Mononuclear cell (primary cell): ENCODE measurements at regions not wholly inside any gene's neighbourhood (a gene's known extent, or its start where the extent isn't known, plus 50 kb on each side); places are given as distances from the start of the nearest gene placed in this dataset.

Experiments used
- H3K27me3 ChIP-seq: 2 replicates; pipeline ENCODE4 v1.6.0; 2011; ENCODE audit warnings: low read length, control low read depth; ENCODE audit not compliant: insufficient read depth
- H3K4me1 ChIP-seq: 2 replicates; pipeline ENCODE4 v1.5.1; 2011; ENCODE audit warnings: mild to moderate bottlenecking, low read length, control low read depth; ENCODE audit not compliant: insufficient read depth
- H3K4me3 ChIP-seq: 2 replicates; pipeline ENCODE4 v1.5.1; 2011; ENCODE audit warnings: mild to moderate bottlenecking, low read length, moderate library complexity
- H3K9me3 ChIP-seq: 2 replicates; pipeline ENCODE4 v1.5.1; 2011; ENCODE audit warnings: low read depth, mild to moderate bottlenecking, control low read depth, low read length

GRCh38 chr3:95280711-95281352 is 1218.0 kb downstream of the NSUN3 start:
- Histone ChIP-seq H3K9me3 (no peaks in the 10 kb centered on the region), H3K27me3 (no peaks in the 10 kb centered on the region), H3K4me1 (no peaks in the 10 kb centered on the region), H3K4me3 (no peak overlapping the region)

GRCh38 chr3:95289295-95289694 is 1226.4 kb downstream of the NSUN3 start:
- no peaks in the 10 kb centered on the region for H3K27me3 ChIP-seq
- H3K9me3 ChIP-seq, result no peaks in the 10 kb centered on the region
- no peaks in the 10 kb centered on the region for H3K4me1 ChIP-seq
- no peak overlapping the region for H3K4me3 ChIP-seq

- Histone ChIP-seq H3K4me1 (no peaks in the 10 kb centered on the region), H3K4me3 (no peak overlapping the region)
Observed at GRCh38 chr3:95297581-95297980, 1234.7 kb downstream of the NSUN3 start.

GRCh38 chr3:95302044-95302443 is 1239.2 kb downstream of the NSUN3 start:
- Histone ChIP-seq H3K9me3 (no peaks in the 10 kb centered on the region), H3K27me3 (no peaks in the 10 kb centered on the region), H3K4me1 (no peaks in the 10 kb centered on the region), H3K4me3 (no peak overlapping the region)

More at GRCh38 chr3:95297581-95297980, 1234.7 kb downstream of the NSUN3 start:
- no peaks in the 10 kb centered on the region for H3K9me3 ChIP-seq
- no peaks in the 10 kb centered on the region for H3K27me3 ChIP-seq

GRCh38 chr3:95310560-95310959 is 1247.7 kb downstream of the NSUN3 start:
- Histone ChIP-seq H3K9me3 (no peaks in the 10 kb centered on the region), H3K4me1 (no peaks in the 10 kb centered on the region), H3K27me3 (no peaks in the 10 kb centered on the region), H3K4me3 (no peak overlapping the region)

GRCh38 chr3:95311272-95311671 is 1248.4 kb downstream of the NSUN3 start:
- Histone ChIP-seq H3K4me3 (no peak overlapping the region), H3K9me3 (no peaks in the 10 kb centered on the region), H3K27me3 (no peaks in the 10 kb centered on the region), H3K4me1 (no peaks in the 10 kb centered on the region)

GRCh38 chr3:95312650-95313049 is 1249.8 kb downstream of the NSUN3 start:
- H3K9me3 ChIP-seq, result no peaks in the 10 kb centered on the region
- H3K4me3 ChIP-seq, result no peak overlapping the region
- H3K4me1 ChIP-seq, result no peaks in the 10 kb centered on the region
- H3K27me3 ChIP-seq, result no peaks in the 10 kb centered on the region

GRCh38 chr3:95319921-95320494 is 1257.1 kb downstream of the NSUN3 start:
- Histone ChIP-seq H3K4me1 (no peaks in the 10 kb centered on the region), H3K27me3 (no peaks in the 10 kb centered on the region), H3K9me3 (no peaks in the 10 kb centered on the region), H3K4me3 (no peak overlapping the region)

- H3K27me3 ChIP-seq, result no peaks in the 10 kb centered on the region
- no peaks in the 10 kb centered on the region for H3K4me1 ChIP-seq
- no peak overlapping the region for H3K4me3 ChIP-seq
- peaks cover 7% of the 10 kb centered on the region for H3K9me3 ChIP-seq
Observed at GRCh38 chr3:95327478-95327877, 1264.6 kb downstream of the NSUN3 start.

GRCh38 chr3:95333826-95334225 is 1271.0 kb downstream of the NSUN3 start:
- no peak overlapping the region for H3K4me3 ChIP-seq
- H3K9me3 ChIP-seq, result no peaks in the 10 kb centered on the region
- H3K27me3 ChIP-seq, result no peaks in the 10 kb centered on the region
- no peaks in the 10 kb centered on the region for H3K4me1 ChIP-seq

- no peak overlapping the region for H3K4me3 ChIP-seq
- no peaks in the 10 kb centered on the region for H3K4me1 ChIP-seq
- H3K9me3 ChIP-seq, result no peaks in the 10 kb centered on the region
- no peaks in the 10 kb centered on the region for H3K27me3 ChIP-seq
Observed at GRCh38 chr3:95334461-95334860, 1271.6 kb downstream of the NSUN3 start.

- no peaks in the 10 kb centered on the region for H3K4me1 ChIP-seq
- H3K27me3 ChIP-seq, result no peaks in the 10 kb centered on the region
- no peak overlapping the region for H3K4me3 ChIP-seq
- H3K9me3 ChIP-seq, result no peaks in the 10 kb centered on the region
Observed at GRCh38 chr3:95335517-95335916, 1272.7 kb downstream of the NSUN3 start.

GRCh38 chr3:95338446-95338845 is 1275.6 kb downstream of the NSUN3 start:
- H3K9me3 ChIP-seq, result no peaks in the 10 kb centered on the region
- H3K4me1 ChIP-seq, result no peaks in the 10 kb centered on the region
- H3K4me3 ChIP-seq, result no peak overlapping the region

GRCh38 chr3:95341314-95341713 is 1278.5 kb downstream of the NSUN3 start:
- Histone ChIP-seq H3K4me3 (no peak overlapping the region), H3K4me1 (no peaks in the 10 kb centered on the region), H3K9me3 (no peaks in the 10 kb centered on the region)

More at GRCh38 chr3:95338446-95338845, 1275.6 kb downstream of the NSUN3 start:
- no peaks in the 10 kb centered on the region for H3K27me3 ChIP-seq

GRCh38 chr3:95343228-95343627 is 1280.4 kb downstream of the NSUN3 start:
- Histone ChIP-seq H3K4me3 (no peak overlapping the region), H3K9me3 (no peaks in the 10 kb centered on the region), H3K4me1 (no peaks in the 10 kb centered on the region), H3K27me3 (no peaks in the 10 kb centered on the region)

More at GRCh38 chr3:95341314-95341713, 1278.5 kb downstream of the NSUN3 start:
- no peaks in the 10 kb centered on the region for H3K27me3 ChIP-seq

GRCh38 chr3:95343767-95344166 is 1280.9 kb downstream of the NSUN3 start:
- H3K27me3 ChIP-seq, result no peaks in the 10 kb centered on the region
- H3K9me3 ChIP-seq, result no peaks in the 10 kb centered on the region
- H3K4me3 ChIP-seq, result no peak overlapping the region
- H3K4me1 ChIP-seq, result no peaks in the 10 kb centered on the region
